ENCODE measurements at regions not wholly inside any gene's neighbourhood (a gene's known extent, or its start where the extent isn't known, plus 50 kb on each side); places are given as distances from the start of the nearest gene placed in this dataset.

DNA sequence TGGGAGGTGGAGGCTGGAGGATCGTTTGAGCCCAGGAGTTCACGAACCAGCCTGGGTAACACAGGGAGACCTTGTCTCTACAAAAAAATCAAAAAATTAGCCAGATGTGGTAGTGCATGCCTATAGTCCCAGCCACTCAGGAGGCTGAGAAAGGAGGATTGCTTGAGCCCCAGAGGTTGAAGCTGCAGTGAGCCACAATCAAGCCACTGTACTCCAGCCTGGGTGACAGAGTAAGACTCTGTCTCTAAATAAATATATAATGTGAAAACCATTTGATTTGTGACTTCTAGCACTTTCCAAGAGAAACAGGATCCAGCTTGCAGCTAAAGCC lies 459.1 kb downstream of the SOX9 start:
- H3K36me3 Mint-ChIP-seq (ENCODE audit: low read depth): no peaks in the 10 kb centered on the region
- H3K27me3 Mint-ChIP-seq (ENCODE audit: low read depth): peaks cover 9% of the 10 kb centered on the region
- no peak overlapping the region for H3K4me3 Mint-ChIP-seq
- no peak overlapping the region for H3K27ac Mint-ChIP-seq
- no peaks in the 10 kb centered on the region for H3K4me1 Mint-ChIP-seq (ENCODE audit: low read depth)
- intact Hi-C loops (cut with micrococcal nuclease): no loop called here
- DNase-seq: no peak
- H3K9me3 Mint-ChIP-seq: no peaks in the 10 kb centered on the region
- CTCF ChIA-PET: interaction anchor here (0.6 to 1.0 kb wide), 2 partner anchors 21 to 145 kb away, joined by 3 to 5 read pairs; no protein-coding TSS in a partner anchor

DNA sequence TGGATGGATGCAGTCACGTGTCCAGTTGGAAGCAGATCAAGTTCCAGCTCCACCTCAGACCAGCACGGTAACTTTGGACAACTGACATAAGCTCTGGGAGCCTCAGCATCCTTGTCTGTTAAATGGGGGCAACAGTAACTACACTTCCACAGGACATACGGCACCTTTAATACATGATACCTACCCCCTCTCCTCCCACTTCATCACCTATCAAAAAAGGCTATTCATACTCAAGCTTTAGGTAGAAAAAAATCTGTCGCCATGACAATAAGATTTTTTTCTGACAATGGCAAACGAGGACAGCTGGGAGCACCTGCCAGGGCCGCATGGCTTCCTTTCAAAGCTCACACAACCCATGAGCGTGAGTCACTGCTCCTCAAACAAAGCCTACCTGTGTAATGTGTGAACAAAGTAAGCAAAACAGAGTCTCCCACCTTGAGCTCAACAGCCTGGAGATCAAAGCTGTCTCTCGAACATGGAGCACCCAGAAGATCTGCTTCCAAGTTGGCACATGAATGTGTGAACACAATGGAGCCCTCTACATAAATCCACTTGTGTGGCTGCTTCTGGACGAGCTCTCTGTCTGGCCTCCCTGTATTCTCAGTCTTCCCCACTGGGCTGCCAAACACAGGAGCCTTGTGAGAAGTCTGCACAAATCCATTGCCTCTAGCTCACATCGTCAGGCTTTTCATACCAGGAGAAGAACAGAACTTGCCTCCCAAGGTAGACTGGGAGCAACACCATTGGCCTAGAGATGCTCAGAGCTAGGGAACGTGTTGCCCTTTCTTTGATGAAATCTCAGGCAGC lies 459.7 kb downstream of the SOX9 start:
- Mint-ChIP-seq H3K9me3 (no peaks in the 10 kb centered on the region), H3K4me3 (no peak overlapping the region), H3K27ac (no peak overlapping the region), H3K4me1 (ENCODE audit: low read depth) (no peaks in the 10 kb centered on the region), H3K27me3 (ENCODE audit: low read depth) (peaks cover 10% of the 10 kb centered on the region), H3K36me3 (ENCODE audit: low read depth) (no peaks in the 10 kb centered on the region)
- intact Hi-C loops (cut with micrococcal nuclease): no loop called here
- CTCF ChIA-PET: interaction anchor here (0.6 to 1.0 kb wide), 2 partner anchors 22 to 145 kb away, joined by 3 to 5 read pairs; no protein-coding TSS in a partner anchor
- DNase-seq: no peak

DNA sequence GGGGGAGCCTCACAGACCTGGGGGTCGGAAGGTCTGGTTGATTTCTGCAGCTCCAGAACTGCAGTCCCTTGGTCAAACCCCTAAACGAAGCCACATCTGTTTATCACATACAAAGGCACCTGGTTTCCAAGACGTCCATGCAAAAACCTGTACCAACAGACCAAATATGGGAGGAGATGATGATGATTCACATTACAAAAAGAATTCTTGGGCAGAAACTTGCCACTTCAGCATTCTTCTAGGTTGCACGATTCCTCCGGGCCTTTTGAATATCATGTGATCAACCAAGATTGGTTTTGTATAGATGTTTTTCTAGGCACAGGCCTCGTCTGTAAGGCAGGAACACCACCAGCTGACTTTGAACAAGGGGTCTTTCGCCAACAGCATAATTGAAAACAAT lies 466.3 kb downstream of the SOX9 start:
- Mint-ChIP-seq H3K4me1 (ENCODE audit: low read depth) (peaks cover 21% of the 10 kb centered on the region), H3K36me3 (ENCODE audit: low read depth) (no peaks in the 10 kb centered on the region), H3K4me3 (no peak overlapping the region), H3K9me3 (no peaks in the 10 kb centered on the region), H3K27ac (no peak overlapping the region), H3K27me3 (ENCODE audit: low read depth) (peaks cover 43% of the 10 kb centered on the region)
- intact Hi-C loops (cut with micrococcal nuclease): no loop called here
- no peak for DNase-seq
- CTCF ChIA-PET: no interaction called here

DNA sequence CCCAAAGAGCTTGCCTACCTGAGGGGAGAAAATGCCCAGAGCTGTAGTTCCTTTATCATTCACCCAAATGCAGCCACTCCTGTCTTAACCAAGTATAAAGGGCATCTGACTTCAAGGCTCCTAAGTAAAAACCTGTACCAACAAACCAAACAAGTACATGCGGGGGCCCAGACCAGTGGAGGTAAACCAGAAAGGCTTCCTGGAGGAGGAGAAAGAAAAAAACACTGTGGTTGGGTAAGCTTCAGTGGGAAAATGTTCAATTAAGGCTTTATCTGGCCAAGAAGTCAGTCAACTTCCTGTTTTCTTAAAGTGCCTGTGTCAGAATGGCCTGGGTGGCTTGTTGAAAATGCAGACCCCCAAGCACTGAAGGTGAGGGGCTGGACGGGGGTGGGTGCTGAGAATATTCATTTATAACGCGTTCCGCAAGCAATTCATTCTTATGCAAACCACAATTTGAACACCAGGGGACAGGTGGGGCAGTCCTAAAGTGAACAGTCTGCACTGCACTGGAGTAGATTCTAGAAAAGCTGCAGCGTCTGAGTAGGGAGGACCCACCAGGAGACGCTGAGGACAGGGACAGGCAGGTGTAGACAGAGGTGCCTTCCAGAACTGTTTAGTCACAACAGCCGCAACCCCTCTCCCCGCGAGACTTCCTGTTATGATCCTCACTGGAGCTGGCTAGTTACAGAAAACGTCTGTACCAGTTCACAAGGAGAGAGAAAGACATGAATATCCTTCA lies 467.1 kb downstream of the SOX9 start:
- CTCF ChIA-PET: no interaction called here
- DNase-seq: peak; percentile 38
- H3K4me3 Mint-ChIP-seq: no peak overlapping the region
- H3K27ac Mint-ChIP-seq: no peak overlapping the region
- no peaks in the 10 kb centered on the region for H3K9me3 Mint-ChIP-seq
- H3K27me3 Mint-ChIP-seq (ENCODE audit: low read depth): peaks cover 46% of the 10 kb centered on the region
- no peaks in the 10 kb centered on the region for H3K36me3 Mint-ChIP-seq (ENCODE audit: low read depth)
- intact Hi-C loops (cut with micrococcal nuclease): no loop called here
- H3K4me1 Mint-ChIP-seq (ENCODE audit: low read depth): peaks cover 21% of the 10 kb centered on the region

DNA sequence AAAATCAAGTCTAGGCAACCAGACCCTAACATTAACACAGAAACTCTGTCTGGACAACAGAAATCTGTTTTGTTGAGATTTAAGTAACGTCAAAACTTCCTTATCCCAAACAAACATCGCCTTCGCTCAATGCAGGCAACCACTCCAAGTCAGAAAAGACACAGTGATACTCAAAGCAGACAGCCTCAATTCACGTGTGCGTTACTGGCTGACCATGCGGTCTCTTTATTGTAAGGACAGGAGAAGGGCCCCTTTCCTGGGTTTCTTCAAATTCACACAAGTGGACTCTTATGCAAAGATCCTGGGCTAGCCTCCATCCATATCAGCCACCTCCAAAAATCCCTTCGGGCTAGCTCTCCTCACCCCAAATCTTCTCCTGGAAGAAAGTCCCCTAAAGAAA lies 467.7 kb downstream of the SOX9 start:
- Mint-ChIP-seq H3K36me3 (ENCODE audit: low read depth) (no peaks in the 10 kb centered on the region), H3K27ac (no peak overlapping the region), H3K4me1 (ENCODE audit: low read depth) (peaks cover 21% of the 10 kb centered on the region), H3K27me3 (ENCODE audit: low read depth) (peaks cover 51% of the 10 kb centered on the region), H3K4me3 (no peak overlapping the region), H3K9me3 (no peaks in the 10 kb centered on the region)
- CTCF ChIA-PET: no interaction called here
- intact Hi-C loops (cut with micrococcal nuclease): no loop called here
- DNase-seq: no peak

DNA sequence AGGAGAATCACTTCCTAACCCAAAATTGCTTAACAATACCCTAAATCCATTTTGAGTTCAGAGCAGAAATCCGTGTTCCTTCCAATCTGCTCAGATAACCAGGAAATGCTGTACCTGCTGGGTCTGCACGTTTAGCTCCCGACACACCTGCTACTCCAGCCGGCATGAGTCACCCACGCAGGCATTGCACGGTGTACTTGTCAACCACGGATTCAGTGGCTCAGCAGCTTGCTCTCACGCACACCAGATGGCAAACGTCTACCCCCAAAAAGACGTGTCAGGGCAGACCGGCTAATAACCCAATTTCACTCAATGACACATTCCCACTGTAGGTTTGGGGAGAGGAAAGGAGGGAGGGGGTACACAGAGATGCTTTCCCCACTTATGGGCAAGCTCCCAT lies 468.1 kb downstream of the SOX9 start:
- Mint-ChIP-seq H3K27me3 (ENCODE audit: low read depth) (peaks cover 52% of the 10 kb centered on the region), H3K4me3 (no peak overlapping the region), H3K27ac (no peak overlapping the region), H3K9me3 (no peaks in the 10 kb centered on the region), H3K36me3 (ENCODE audit: low read depth) (no peaks in the 10 kb centered on the region), H3K4me1 (ENCODE audit: low read depth) (peaks cover 21% of the 10 kb centered on the region)
- DNase-seq: no peak
- intact Hi-C loops (cut with micrococcal nuclease): no loop called here
- CTCF ChIA-PET: no interaction called here

DNA sequence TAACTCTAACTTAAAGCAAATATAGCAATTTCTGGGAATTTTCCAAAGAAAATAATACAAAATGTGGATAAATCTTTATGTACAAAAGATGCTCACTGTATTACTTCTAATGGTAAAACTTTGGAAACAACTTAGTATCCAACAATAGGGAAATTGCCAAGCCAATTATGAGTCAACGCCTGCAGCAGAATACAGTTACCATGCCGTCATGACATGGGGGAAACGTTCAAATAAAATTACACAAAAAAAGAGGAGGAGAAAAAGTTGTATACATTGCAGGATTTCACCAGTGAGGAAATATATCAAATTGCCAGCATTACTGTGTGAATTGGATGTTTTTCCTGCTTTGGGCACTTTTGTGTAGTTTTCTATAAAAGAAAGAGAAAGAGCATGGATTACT lies 469.6 kb downstream of the SOX9 start:
- CTCF ChIA-PET: no interaction called here
- peaks cover 21% of the 10 kb centered on the region for H3K4me1 Mint-ChIP-seq (ENCODE audit: low read depth)
- no peaks in the 10 kb centered on the region for H3K9me3 Mint-ChIP-seq
- intact Hi-C loops (cut with micrococcal nuclease): no loop called here
- H3K4me3 Mint-ChIP-seq: no peak overlapping the region
- DNase-seq: no peak
- H3K36me3 Mint-ChIP-seq (ENCODE audit: low read depth): no peaks in the 10 kb centered on the region
- no peak overlapping the region for H3K27ac Mint-ChIP-seq
- H3K27me3 Mint-ChIP-seq (ENCODE audit: low read depth): peaks cover 48% of the 10 kb centered on the region

DNA sequence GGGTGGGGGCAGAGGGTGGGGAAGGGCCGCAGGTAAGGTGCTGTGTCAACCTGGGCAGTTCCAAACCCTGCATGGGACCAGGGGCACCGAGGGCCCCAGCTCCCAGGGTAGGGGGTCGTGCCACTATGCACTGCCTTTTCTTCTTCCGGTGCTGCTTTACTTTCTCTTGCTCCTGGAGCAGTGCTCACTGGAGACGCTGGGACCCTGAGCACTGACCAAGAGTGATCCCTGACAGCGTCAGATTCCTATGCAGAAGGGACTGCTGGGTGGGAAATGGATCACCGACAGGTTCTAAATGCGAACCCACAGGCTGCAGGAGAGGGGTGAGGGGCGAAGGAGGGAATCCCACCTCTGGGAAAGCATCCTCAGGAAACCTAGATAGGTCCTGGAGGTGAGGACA lies 470.1 kb downstream of the SOX9 start:
- Mint-ChIP-seq H3K4me1 (ENCODE audit: low read depth) (peaks cover 21% of the 10 kb centered on the region), H3K4me3 (peak overlapping the region; percentile 56), H3K9me3 (no peaks in the 10 kb centered on the region), H3K27me3 (ENCODE audit: low read depth) (peaks cover 44% of the 10 kb centered on the region), H3K27ac (no peak overlapping the region), H3K36me3 (ENCODE audit: low read depth) (no peaks in the 10 kb centered on the region)
- CTCF ChIA-PET: no interaction called here
- no peak for DNase-seq
- intact Hi-C loops (cut with micrococcal nuclease): no loop called here

DNA sequence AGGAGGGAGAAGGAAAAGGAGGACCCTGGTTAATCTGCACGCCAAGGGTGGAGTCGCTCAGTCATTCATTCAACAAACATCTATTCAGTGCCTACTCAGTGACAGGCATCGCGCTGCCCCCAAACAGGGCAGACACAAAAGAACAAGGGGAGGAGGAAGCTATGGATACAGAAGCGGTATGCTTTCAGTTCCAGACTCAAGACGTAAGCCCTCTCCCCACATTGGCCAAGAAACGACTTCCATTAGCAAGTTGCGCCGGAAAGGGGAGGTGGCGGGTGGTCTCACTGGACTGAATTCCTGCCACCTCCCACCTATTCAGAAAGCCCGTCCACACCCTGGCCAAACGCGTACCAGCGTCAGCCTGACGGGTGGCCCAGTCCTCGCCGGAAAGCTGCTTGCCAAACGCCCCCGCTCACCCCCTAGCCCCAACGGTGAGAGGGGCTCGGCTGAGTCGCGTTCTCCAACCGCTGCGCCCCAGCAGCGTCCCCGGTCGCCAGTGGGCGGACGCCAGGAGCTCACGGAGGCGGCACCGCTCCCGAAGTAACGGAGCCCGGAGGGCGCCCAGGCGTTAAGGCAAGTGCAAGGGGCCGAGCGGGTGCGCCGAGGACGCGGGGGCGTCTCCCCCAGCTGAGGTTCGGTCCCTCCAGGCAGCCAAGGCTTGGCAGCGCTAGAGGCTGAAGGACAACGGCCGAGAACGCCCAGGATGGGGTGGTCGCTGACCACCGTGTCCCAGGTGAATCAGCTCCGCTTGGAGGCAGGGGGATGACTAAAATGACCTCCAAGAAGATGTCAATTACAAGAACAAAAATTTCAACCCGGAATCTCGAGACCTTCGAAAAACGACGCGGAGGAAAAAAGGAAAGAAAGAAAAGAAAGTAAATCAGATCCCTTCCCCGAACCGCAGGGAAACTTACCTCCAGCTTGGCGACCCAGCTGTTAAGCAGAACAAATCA lies 470.7 kb downstream of the SOX9 start:
- intact Hi-C loops (cut with micrococcal nuclease): no loop called here
- Mint-ChIP-seq H3K9me3 (no peaks in the 10 kb centered on the region), H3K36me3 (ENCODE audit: low read depth) (no peaks in the 10 kb centered on the region), H3K4me3 (peak overlapping the region; percentile 74), H3K27ac (no peak overlapping the region), H3K4me1 (ENCODE audit: low read depth) (peaks cover 21% of the 10 kb centered on the region), H3K27me3 (ENCODE audit: low read depth) (peaks cover 44% of the 10 kb centered on the region)
- CTCF ChIA-PET: interaction anchor here (0.7 to 1.5 kb wide), 2 partner anchors 136 to 390 kb away, joined by 4 to 8 read pairs; no protein-coding TSS in a partner anchor
- no peak for DNase-seq

DNA sequence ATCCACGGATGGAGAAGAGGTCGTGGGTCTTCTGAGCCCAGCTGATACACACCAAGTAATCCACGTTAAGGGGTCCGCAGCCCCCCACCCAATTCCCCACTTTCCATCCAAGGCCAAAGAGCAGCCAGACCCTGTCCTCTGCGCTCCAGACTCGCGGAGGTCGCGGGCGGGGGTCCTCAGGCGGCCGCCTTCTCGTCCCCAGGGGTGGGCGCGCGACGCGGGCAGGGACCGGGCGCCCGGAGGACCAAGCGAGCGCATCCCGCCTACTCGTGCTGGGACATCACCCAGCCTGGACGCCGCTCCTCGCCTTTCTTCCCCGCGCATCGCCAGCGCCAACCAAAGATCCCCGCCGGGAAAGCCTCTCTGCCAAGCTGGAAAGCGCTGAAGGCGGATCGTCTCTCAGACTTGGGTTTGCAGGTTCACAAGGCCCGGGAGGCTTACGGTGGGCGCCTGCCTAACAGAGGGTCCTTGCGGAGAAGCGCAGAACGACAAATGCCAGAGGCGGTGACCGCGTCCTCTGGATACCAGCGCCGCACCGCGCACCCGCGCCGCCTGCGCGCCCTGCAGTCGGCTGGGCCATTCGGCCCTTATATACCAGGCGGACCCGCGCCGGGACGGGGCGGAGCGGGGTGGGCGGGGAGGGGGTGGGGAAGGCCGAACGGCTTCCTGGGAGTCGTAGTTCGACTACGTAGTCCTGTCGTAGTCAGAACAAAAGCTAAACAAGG lies 471.6 kb downstream of the SOX9 start:
- Mint-ChIP-seq H3K4me3 (peak overlapping the region; percentile 74), H3K4me1 (ENCODE audit: low read depth) (peaks cover 20% of the 10 kb centered on the region), H3K36me3 (ENCODE audit: low read depth) (no peaks in the 10 kb centered on the region), H3K27me3 (ENCODE audit: low read depth) (peaks cover 47% of the 10 kb centered on the region), H3K9me3 (no peaks in the 10 kb centered on the region), H3K27ac (no peak overlapping the region)
- CTCF ChIA-PET: interaction anchor here (0.7 to 1.5 kb wide), 2 partner anchors 135 to 389 kb away, joined by 4 to 8 read pairs; no protein-coding TSS in a partner anchor
- intact Hi-C loops (cut with micrococcal nuclease): no loop called here
- DNase-seq: peak; percentile 46

DNA sequence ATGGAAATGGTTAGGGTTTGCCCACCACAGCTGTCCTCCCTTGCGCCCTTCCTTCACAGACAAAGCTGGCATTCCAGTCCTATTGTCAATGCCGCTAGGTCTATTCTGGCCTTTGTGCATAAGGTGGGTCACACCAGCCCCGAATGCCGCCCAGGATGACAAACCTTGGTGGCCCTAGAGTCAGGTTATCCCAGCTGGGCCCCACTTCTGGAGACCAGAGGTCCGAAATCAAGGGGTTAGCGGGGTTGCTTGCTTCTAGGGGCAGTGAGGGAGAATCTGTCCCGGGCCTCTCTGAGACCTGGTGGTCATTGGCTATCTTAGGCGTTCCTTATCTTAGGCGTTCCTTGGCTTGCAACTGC lies 472.1 kb downstream of the SOX9 start:
- Mint-ChIP-seq H3K4me3 (no peak overlapping the region), H3K4me1 (ENCODE audit: low read depth) (peaks cover 14% of the 10 kb centered on the region), H3K27ac (no peak overlapping the region), H3K9me3 (no peaks in the 10 kb centered on the region), H3K36me3 (ENCODE audit: low read depth) (no peaks in the 10 kb centered on the region), H3K27me3 (ENCODE audit: low read depth) (peaks cover 41% of the 10 kb centered on the region)
- intact Hi-C loops (cut with micrococcal nuclease): no loop called here
- CTCF ChIA-PET: interaction anchor here (1.5 kb wide), 1 partner anchor 134 kb away, joined by 4 read pairs; no protein-coding TSS in a partner anchor
- no peak for DNase-seq

DNA sequence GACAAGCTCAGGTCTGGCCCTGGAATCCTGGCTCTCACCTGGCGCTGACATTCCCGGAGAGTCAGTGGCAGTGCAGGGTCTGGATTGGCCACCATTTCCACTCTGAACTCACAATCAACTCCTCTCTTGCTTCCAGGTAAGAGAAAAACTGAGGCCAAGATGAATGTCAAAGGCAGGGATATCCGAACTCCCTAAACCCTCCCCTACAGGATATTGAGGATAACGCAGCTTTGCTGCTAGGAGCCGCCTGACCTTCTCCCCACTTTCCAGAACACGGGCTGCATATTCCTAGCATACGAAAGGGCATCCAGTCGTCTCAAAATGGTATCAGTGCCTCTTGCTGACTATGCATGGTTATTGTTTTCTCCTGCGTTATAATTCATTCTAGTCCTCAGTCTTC lies 473.4 kb downstream of the SOX9 start:
- peaks cover 8% of the 10 kb centered on the region for H3K4me1 Mint-ChIP-seq (ENCODE audit: low read depth)
- CTCF ChIA-PET: no interaction called here
- intact Hi-C loops (cut with micrococcal nuclease): no loop called here
- no peaks in the 10 kb centered on the region for H3K9me3 Mint-ChIP-seq
- H3K4me3 Mint-ChIP-seq: no peak overlapping the region
- peaks cover 32% of the 10 kb centered on the region for H3K27me3 Mint-ChIP-seq (ENCODE audit: low read depth)
- no peak overlapping the region for H3K27ac Mint-ChIP-seq
- DNase-seq: no peak
- no peaks in the 10 kb centered on the region for H3K36me3 Mint-ChIP-seq (ENCODE audit: low read depth)

Measured in activated naive CD4-positive, alpha-beta T cell treated with anti-CD3 and anti-CD28 coated beads for 36 hours (primary cell).